ENCODE measurements at regions not wholly inside any gene's neighbourhood (a gene's known extent, or its start where the extent isn't known, plus 50 kb on each side); places are given as distances from the start of the nearest gene placed in this dataset.
"Not testable (repeated sequence)": the region's sequence is repeated elsewhere in the genome, so short reads cannot be mapped to it uniquely, and the experiment has no call there.

GRCh38 chr5:18798058-18798457, 1163.8 kb downstream of the TAF11L14 start:
- no peak overlapping the region for H3K27ac ChIP-seq (ENCODE audit: low read length)

GRCh38 chr5:18799482-18800128, 1165.3 kb downstream of the TAF11L14 start:
- Histone ChIP-seq H3K4me3 (ENCODE audit: low read length) (no peak overlapping the region), H3K9me2 (replicated peaks; ENCODE audit: insufficient read depth, low read length) (no peaks in the 10 kb centered on the region; the same call in 1 of the 2 replicates), H3K27ac (ENCODE audit: low read length) (no peak overlapping the region), H4K20me1 (ENCODE audit: insufficient read depth, low read depth, low read length) (no peaks in the 10 kb centered on the region), H3K36me3 (ENCODE audit: insufficient read depth, low read length) (no peaks in the 10 kb centered on the region), H3K9me3 (ENCODE audit: low read length) (no peaks in the 10 kb centered on the region), H3K79me2 (ENCODE audit: low read length) (no peaks in the 10 kb centered on the region), H3K9ac (ENCODE audit: low read length) (no peak overlapping the region), H3K4me2 (ENCODE audit: low read depth, low read length, poor library complexity, severe bottlenecking) (no peak overlapping the region), H3K27me3 (ENCODE audit: low read length) (no peaks in the 10 kb centered on the region), H3K4me1 (ENCODE audit: low read length) (no peaks in the 10 kb centered on the region), H2AFZ (ENCODE audit: low read length) (no peak overlapping the region)
- DNase-seq: no peak

More at GRCh38 chr5:18798058-18798457, 1163.8 kb downstream of the TAF11L14 start:
- Histone ChIP-seq H3K4me3 (ENCODE audit: low read length) (no peak overlapping the region), H3K9ac (ENCODE audit: low read length) (no peak overlapping the region), H3K4me2 (ENCODE audit: low read depth, low read length, poor library complexity, severe bottlenecking) (no peak overlapping the region), H3K9me2 (replicated peaks; ENCODE audit: insufficient read depth, low read length) (no peaks in the 10 kb centered on the region; the same call in 1 of the 2 replicates), H4K20me1 (ENCODE audit: insufficient read depth, low read depth, low read length) (no peaks in the 10 kb centered on the region), H3K79me2 (ENCODE audit: low read length) (no peaks in the 10 kb centered on the region), H2AFZ (ENCODE audit: low read length) (no peak overlapping the region), H3K9me3 (ENCODE audit: low read length) (no peaks in the 10 kb centered on the region), H3K4me1 (ENCODE audit: low read length) (no peaks in the 10 kb centered on the region), H3K36me3 (ENCODE audit: insufficient read depth, low read length) (no peaks in the 10 kb centered on the region), H3K27me3 (ENCODE audit: low read length) (no peaks in the 10 kb centered on the region)
- DNase-seq: no peak

GRCh38 chr5:18800293-18801025, 1166.2 kb downstream of the TAF11L14 start:
- Histone ChIP-seq H3K79me2 (ENCODE audit: low read length) (no peaks in the 10 kb centered on the region), H3K27ac (ENCODE audit: low read length) (no peak overlapping the region), H3K27me3 (ENCODE audit: low read length) (no peaks in the 10 kb centered on the region), H3K36me3 (ENCODE audit: insufficient read depth, low read length) (no peaks in the 10 kb centered on the region), H2AFZ (ENCODE audit: low read length) (no peak overlapping the region), H3K9me2 (replicated peaks; ENCODE audit: insufficient read depth, low read length) (no peaks in the 10 kb centered on the region; the same call in 1 of the 2 replicates), H3K9ac (ENCODE audit: low read length) (no peak overlapping the region), H3K4me2 (ENCODE audit: low read depth, low read length, poor library complexity, severe bottlenecking) (no peak overlapping the region), H3K9me3 (ENCODE audit: low read length) (no peaks in the 10 kb centered on the region), H3K4me3 (ENCODE audit: low read length) (no peak overlapping the region), H3K4me1 (ENCODE audit: low read length) (no peaks in the 10 kb centered on the region), H4K20me1 (ENCODE audit: insufficient read depth, low read depth, low read length) (no peaks in the 10 kb centered on the region)
- no peak for DNase-seq

GRCh38 chr5:18801413-18801812, 1167.2 kb downstream of the TAF11L14 start:
- not testable (repeated sequence) for H3K27ac ChIP-seq (ENCODE audit: low read length); H3K36me3 ChIP-seq (ENCODE audit: insufficient read depth, low read length)

DNA sequence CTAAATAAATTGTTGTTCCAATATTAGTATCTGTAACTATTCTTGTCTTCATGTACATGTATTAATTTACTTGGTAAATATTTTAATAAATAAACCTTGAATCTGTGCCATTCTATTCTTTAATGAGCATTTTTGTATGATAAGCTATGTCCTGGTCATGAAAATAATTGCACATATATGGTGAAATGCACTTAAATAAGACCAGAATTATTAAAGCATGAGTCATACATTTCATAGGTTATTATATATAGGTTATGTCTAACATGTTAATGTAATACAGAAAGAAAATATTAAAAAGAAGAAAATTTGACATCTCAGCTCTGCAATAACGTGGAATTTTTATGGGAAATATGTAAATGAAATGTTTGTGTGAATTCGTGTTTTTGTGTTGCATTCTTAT, 1168.1 kb downstream of the TAF11L14 start:
- H3K9me2 ChIP-seq (replicated peaks; ENCODE audit: insufficient read depth, low read length): no peaks in the 10 kb centered on the region; the same call in 1 of the 2 replicates
- H3K4me2 ChIP-seq (ENCODE audit: low read depth, low read length, poor library complexity, severe bottlenecking): no peak overlapping the region

More at GRCh38 chr5:18801413-18801812, 1167.2 kb downstream of the TAF11L14 start:
- H3K27me3 ChIP-seq (ENCODE audit: low read length); H3K9ac ChIP-seq (ENCODE audit: low read length); H3K4me3 ChIP-seq (ENCODE audit: low read length); H3K79me2 ChIP-seq (ENCODE audit: low read length); H4K20me1 ChIP-seq (ENCODE audit: insufficient read depth, low read depth, low read length); H2AFZ ChIP-seq (ENCODE audit: low read length); H3K9me3 ChIP-seq (ENCODE audit: low read length); H3K4me1 ChIP-seq (ENCODE audit: low read length); DNase-seq; H3K4me2 ChIP-seq (ENCODE audit: low read depth, low read length, poor library complexity, severe bottlenecking); H3K9me2 ChIP-seq (replicated peaks; ENCODE audit: insufficient read depth, low read length): not testable (repeated sequence)

GRCh38 chr5:18805376-18805775, 1171.1 kb downstream of the TAF11L14 start:
- Histone ChIP-seq H3K4me1 (ENCODE audit: low read length) (no peaks in the 10 kb centered on the region), H3K27me3 (ENCODE audit: low read length) (no peaks in the 10 kb centered on the region), H3K9ac (ENCODE audit: low read length) (no peak overlapping the region), H3K9me2 (replicated peaks; ENCODE audit: insufficient read depth, low read length) (no peaks in the 10 kb centered on the region; the same call in 1 of the 2 replicates), H3K9me3 (ENCODE audit: low read length) (no peaks in the 10 kb centered on the region), H3K27ac (ENCODE audit: low read length) (no peak overlapping the region), H2AFZ (ENCODE audit: low read length) (no peak overlapping the region), H3K4me2 (ENCODE audit: low read depth, low read length, poor library complexity, severe bottlenecking) (no peak overlapping the region), H3K79me2 (ENCODE audit: low read length) (no peaks in the 10 kb centered on the region), H3K36me3 (ENCODE audit: insufficient read depth, low read length) (no peaks in the 10 kb centered on the region), H3K4me3 (ENCODE audit: low read length) (no peak overlapping the region), H4K20me1 (ENCODE audit: insufficient read depth, low read depth, low read length) (no peaks in the 10 kb centered on the region)
- DNase-seq: no peak

More for the DNA sequence above, 1168.1 kb downstream of the TAF11L14 start:
- H4K20me1 ChIP-seq (ENCODE audit: insufficient read depth, low read depth, low read length): no peaks in the 10 kb centered on the region
- no peak overlapping the region for H3K9ac ChIP-seq (ENCODE audit: low read length)
- no peaks in the 10 kb centered on the region for H3K27me3 ChIP-seq (ENCODE audit: low read length)
- H3K4me3 ChIP-seq (ENCODE audit: low read length): no peak overlapping the region
- no peak overlapping the region for H3K27ac ChIP-seq (ENCODE audit: low read length)
- H3K79me2 ChIP-seq (ENCODE audit: low read length): no peaks in the 10 kb centered on the region
- H2AFZ ChIP-seq (ENCODE audit: low read length): no peak overlapping the region
- DNase-seq: no peak
- no peaks in the 10 kb centered on the region for H3K36me3 ChIP-seq (ENCODE audit: insufficient read depth, low read length)
- H3K4me1 ChIP-seq (ENCODE audit: low read length): no peaks in the 10 kb centered on the region
- no peaks in the 10 kb centered on the region for H3K9me3 ChIP-seq (ENCODE audit: low read length)

- Histone ChIP-seq H3K9me3 (ENCODE audit: low read length) (0 out of 2 replicates have a peak, but pooled peaks cover 4% of the 10 kb centered on the region), H3K27ac (ENCODE audit: low read length) (no peak overlapping the region), H2AFZ (ENCODE audit: low read length) (no peak overlapping the region), H3K79me2 (ENCODE audit: low read length) (no peaks in the 10 kb centered on the region), H3K9ac (ENCODE audit: low read length) (no peak overlapping the region), H3K9me2 (replicated peaks; ENCODE audit: insufficient read depth, low read length) (no peaks in the 10 kb centered on the region; the same call in 1 of the 2 replicates), H3K27me3 (ENCODE audit: low read length) (no peaks in the 10 kb centered on the region), H3K4me3 (ENCODE audit: low read length) (no peak overlapping the region), H3K36me3 (ENCODE audit: insufficient read depth, low read length) (no peaks in the 10 kb centered on the region), H4K20me1 (ENCODE audit: insufficient read depth, low read depth, low read length) (no peaks in the 10 kb centered on the region), H3K4me1 (ENCODE audit: low read length) (no peaks in the 10 kb centered on the region), H3K4me2 (ENCODE audit: low read depth, low read length, poor library complexity, severe bottlenecking) (no peak overlapping the region)
- DNase-seq: no peak
Observed at GRCh38 chr5:18807256-18808149, 1173.2 kb downstream of the TAF11L14 start.

- Histone ChIP-seq H3K4me3 (ENCODE audit: low read length) (no peak overlapping the region), H2AFZ (ENCODE audit: low read length) (no peak overlapping the region), H3K4me1 (ENCODE audit: low read length) (no peaks in the 10 kb centered on the region), H4K20me1 (ENCODE audit: insufficient read depth, low read depth, low read length) (no peaks in the 10 kb centered on the region), H3K27me3 (ENCODE audit: low read length) (no peaks in the 10 kb centered on the region), H3K9me3 (ENCODE audit: low read length) (0 out of 2 replicates have a peak, but pooled peaks cover 6% of the 10 kb centered on the region), H3K9ac (ENCODE audit: low read length) (no peak overlapping the region), H3K36me3 (ENCODE audit: insufficient read depth, low read length) (no peaks in the 10 kb centered on the region), H3K79me2 (ENCODE audit: low read length) (no peaks in the 10 kb centered on the region), H3K27ac (ENCODE audit: low read length) (no peak overlapping the region), H3K9me2 (replicated peaks; ENCODE audit: insufficient read depth, low read length) (no peaks in the 10 kb centered on the region), H3K4me2 (ENCODE audit: low read depth, low read length, poor library complexity, severe bottlenecking) (no peak overlapping the region)
- no peak for DNase-seq
Observed at GRCh38 chr5:18811661-18812060, 1176.3 kb downstream of the CDH18 start.

All from Karpas-422 (cell line).